ENCODE measurements at regions not wholly inside any gene's neighbourhood (a gene's known extent, or its start where the extent isn't known, plus 50 kb on each side); places are given as distances from the start of the nearest gene placed in this dataset.

GRCh38 chr15:91694131-91694830, 159.2 kb upstream of the SLCO3A1 start:
- DNase-seq, result no peak

GRCh38 chr15:91694831-91695210, 158.7 kb upstream of the SLCO3A1 start:
- DNase-seq, result no peak

- DNase-seq, result no peak
Observed at GRCh38 chr15:91695799-91696198, 157.7 kb upstream of the SLCO3A1 start.

GRCh38 chr15:91696981-91697380, 156.5 kb upstream of the SLCO3A1 start:
- no peak for DNase-seq

GRCh38 chr15:91698241-91698640, 155.3 kb upstream of the SLCO3A1 start:
- DNase-seq, result no peak

- DNase-seq, result no peak
Observed at GRCh38 chr15:91699741-91700140, 153.8 kb upstream of the SLCO3A1 start.

GRCh38 chr15:91703274-91703673, 150.2 kb upstream of the SLCO3A1 start:
- DNase-seq, result no peak

- DNase-seq, result no peak
Observed at GRCh38 chr15:91704343-91704742, 149.2 kb upstream of the SLCO3A1 start.

- peak; percentile 43 to 81 (median 66) for DNase-seq
Observed at GRCh38 chr15:91706322-91707032, 147.0 kb upstream of the SLCO3A1 start.

GRCh38 chr15:91710080-91710698, 143.3 kb upstream of the SLCO3A1 start:
- no peak for DNase-seq

GRCh38 chr15:91711384-91712033, 142.0 kb upstream of the SLCO3A1 start:
- DNase-seq, result no peak

GRCh38 chr15:91712286-91712685, 141.2 kb upstream of the SLCO3A1 start:
- DNase-seq, result no peak

GRCh38 chr15:91716536-91716935, 137.0 kb upstream of the SLCO3A1 start:
- DNase-seq, result no peak

- no peak for DNase-seq
Observed at GRCh38 chr15:91717811-91718210, 135.7 kb upstream of the SLCO3A1 start.

- no peak for DNase-seq
Observed at GRCh38 chr15:91723959-91724358, 129.5 kb upstream of the SLCO3A1 start.

GRCh38 chr15:91733661-91734060, 119.8 kb upstream of the SLCO3A1 start:
- DNase-seq, result no peak

- DNase-seq, result no peak
Observed at GRCh38 chr15:91737151-91737818, 116.2 kb upstream of the SLCO3A1 start.

GRCh38 chr15:91741986-91742385, 111.5 kb upstream of the SLCO3A1 start:
- no peak for DNase-seq

- DNase-seq, result no peak
Observed at GRCh38 chr15:91751611-91752010, 101.9 kb upstream of the SLCO3A1 start.

- DNase-seq, result no peak
Observed at GRCh38 chr15:91752081-91752785, 101.3 kb upstream of the SLCO3A1 start.

GRCh38 chr15:91759560-91759959, 93.9 kb upstream of the SLCO3A1 start:
- no peak for DNase-seq

GRCh38 chr15:91765660-91766059, 87.8 kb upstream of the SLCO3A1 start:
- DNase-seq, result no peak
